ENCODE measurements at regions not wholly inside any gene's neighbourhood (a gene's known extent, or its start where the extent isn't known, plus 50 kb on each side); places are given as distances from the start of the nearest gene placed in this dataset.

DNA sequence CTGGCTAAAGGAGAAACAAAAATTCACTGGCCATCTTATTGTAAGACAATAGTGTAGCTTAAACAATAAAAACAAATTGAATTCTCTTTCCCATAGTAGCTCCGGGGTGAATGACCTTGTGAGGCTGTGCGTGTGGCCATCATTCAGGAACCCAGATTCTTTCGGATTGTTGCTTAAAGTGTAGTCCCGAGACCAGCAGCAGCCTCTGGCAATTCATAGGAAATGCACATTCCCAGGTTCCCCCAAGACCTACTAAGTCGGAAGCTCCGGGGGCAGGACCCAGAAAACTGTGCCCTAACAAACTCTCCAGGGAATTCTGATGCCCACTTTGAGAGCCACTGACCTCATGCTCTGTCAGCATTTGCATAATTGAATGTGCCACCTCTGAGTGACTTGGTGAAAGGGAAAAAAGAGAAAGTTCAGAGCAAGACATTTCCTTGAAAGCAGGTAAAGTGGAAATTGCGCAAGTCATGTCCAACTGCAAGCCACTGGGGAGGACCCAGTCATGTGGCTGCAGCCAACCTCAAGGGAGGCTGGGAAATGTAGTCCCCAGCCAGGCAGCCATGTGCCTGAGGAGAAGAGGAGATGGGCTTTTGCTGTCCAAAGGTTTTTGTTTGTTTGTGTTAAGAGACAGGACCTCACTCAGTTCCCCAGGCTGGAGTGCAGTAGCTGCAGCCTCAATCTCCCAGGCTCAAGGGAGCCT, 50.7 kb upstream of the PNMA8B start:
- intact Hi-C loops (cut with DNase I): no loop called here
- peak; percentile 43 for ATAC-seq
- no peak for DNase-seq (ENCODE audit: missing footprints)

- intact Hi-C loops (cut with DNase I): no loop called here
- no peak for DNase-seq (ENCODE audit: missing footprints)
- ATAC-seq: no peak
Measured at GRCh38 chr19:46550684-46551083, 50.4 kb upstream of the CALM3 start.

DNA sequence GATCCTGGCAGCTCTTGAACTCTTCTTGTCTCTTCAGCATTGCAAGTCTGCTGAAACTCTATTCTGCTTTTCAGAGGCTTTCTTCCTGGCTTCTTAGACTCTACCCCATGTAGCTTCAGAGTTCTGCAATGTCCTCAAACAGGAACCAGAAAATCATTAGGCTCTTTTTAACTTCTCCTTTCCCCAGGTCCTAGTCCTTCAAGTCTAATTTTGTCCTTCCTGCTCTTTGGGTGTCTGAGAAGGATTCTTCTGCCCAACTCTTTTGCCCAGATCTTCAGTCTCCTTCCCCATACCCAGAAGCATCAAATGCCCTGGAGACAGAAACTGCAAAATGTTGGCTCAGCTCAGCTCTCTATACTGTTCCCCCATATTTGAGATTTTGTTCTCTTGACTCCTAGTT, 50.0 kb upstream of the CALM3 start:
- intact Hi-C loops (cut with DNase I): no loop called here
- ATAC-seq: peak; percentile 54
- DNase-seq (ENCODE audit: missing footprints): no peak

Measured in Right ventricle myocardium inferior (tissue), 1 donor.